ENCODE measurements at regions not wholly inside any gene's neighbourhood (a gene's known extent, or its start where the extent isn't known, plus 50 kb on each side); places are given as distances from the start of the nearest gene placed in this dataset.

- TF ChIP-seq ZNF431 (CRISPR knock-in tag; IDR thresholded peaks at IDR 0.05; ENCODE audit: borderline replicate concordance, low read depth), result no peak
- no peak for TF ChIP-seq ZNF101 (CRISPR knock-in tag; IDR thresholded peaks at IDR 0.05; ENCODE audit: borderline replicate concordance, low read depth)
- no peak for TF ChIP-seq PPARG (CRISPR knock-in tag; conservative IDR thresholded peaks at IDR 0.05)
- TF ChIP-seq ZNF773 (CRISPR knock-in tag; IDR thresholded peaks at IDR 0.05; ENCODE audit: borderline replicate concordance), result no peak
- no peak for TF ChIP-seq POGZ (CRISPR knock-in tag; IDR thresholded peaks at IDR 0.05)
- TF ChIP-seq MAFG (CRISPR knock-in tag; IDR thresholded peaks at IDR 0.05), result no peak
- TF ChIP-seq, protein P1, sequence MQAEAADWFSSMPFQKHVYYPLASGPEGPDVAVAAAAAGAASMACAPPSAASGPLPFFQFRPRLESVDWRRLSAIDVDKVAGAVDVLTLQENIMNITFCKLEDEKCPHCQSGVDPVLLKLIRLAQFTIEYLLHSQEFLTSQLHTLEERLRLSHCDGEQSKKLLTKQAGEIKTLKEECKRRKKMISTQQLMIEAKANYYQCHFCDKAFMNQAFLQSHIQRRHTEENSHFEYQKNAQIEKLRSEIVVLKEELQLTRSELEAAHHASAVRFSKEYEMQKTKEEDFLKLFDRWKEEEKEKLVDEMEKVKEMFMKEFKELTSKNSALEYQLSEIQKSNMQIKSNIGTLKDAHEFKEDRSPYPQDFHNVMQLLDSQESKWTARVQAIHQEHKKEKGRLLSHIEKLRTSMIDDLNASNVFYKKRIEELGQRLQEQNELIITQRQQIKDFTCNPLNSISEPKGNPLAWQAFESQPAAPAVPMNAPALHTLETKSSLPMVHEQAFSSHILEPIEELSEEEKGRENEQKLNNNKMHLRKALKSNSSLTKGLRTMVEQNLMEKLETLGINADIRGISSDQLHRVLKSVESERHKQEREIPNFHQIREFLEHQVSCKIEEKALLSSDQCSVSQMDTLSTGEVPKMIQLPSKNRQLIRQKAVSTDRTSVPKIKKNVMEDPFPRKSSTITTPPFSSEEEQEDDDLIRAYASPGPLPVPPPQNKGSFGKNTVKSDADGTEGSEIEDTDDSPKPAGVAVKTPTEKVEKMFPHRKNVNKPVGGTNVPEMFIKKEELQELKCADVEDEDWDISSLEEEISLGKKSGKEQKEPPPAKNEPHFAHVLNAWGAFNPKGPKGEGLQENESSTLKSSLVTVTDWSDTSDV (CRISPR knock-in tag; IDR thresholded peaks at IDR 0.05), result no peak
- TF ChIP-seq ZNF354B (CRISPR knock-in tag; IDR thresholded peaks at IDR 0.05), result no peak
These were observed 62.2 kb upstream of the RUNX3 start (continued) for GRCh38 chr1:24992124-24992760.

- no peaks in the 10 kb centered on the region for H3K9me3 ChIP-seq (ENCODE audit: low read length)
- intact Hi-C loops (cut with micrococcal nuclease; ENCODE audit: unreplicated experiment), result no loop called here
- POLR2A ChIA-PET, result no interaction called here
- no peaks in the 10 kb centered on the region for H3K79me2 ChIP-seq (ENCODE audit: insufficient read depth, low read length)
- no peaks in the 10 kb centered on the region for H3K4me1 ChIP-seq (ENCODE audit: insufficient read depth, low read length)
- no peak overlapping the region for H3K4me3 ChIP-seq (replicated peaks in 1 of 3; ENCODE audit: insufficient read depth in 1 of 3, low read depth in 2 of 3, low read length in 3 of 3)
- peaks cover 2 to 47% of the 10 kb centered on the region in 2 experiments; a peak in 3 of 5 replicates for H3K27me3 ChIP-seq (ENCODE audit: control insufficient read depth in 1 of 2, insufficient read depth in 2 of 2, low read length in 2 of 2)
- no peaks in the 10 kb centered on the region for H3K36me3 ChIP-seq (replicated peaks in 1 of 2; ENCODE audit: control insufficient read depth in 1 of 2, insufficient read depth in 2 of 2, low read length in 2 of 2)
- H4K20me1 ChIP-seq (ENCODE audit: insufficient read depth, low read length), result no peaks in the 10 kb centered on the region
- in situ Hi-C loops (cut with HindIII; ENCODE audit: extremely low pct_ligation_motif_present, low pct_unique_long_range_greater_than_20kb), result no loop called here
- no peak overlapping the region for H3K9ac ChIP-seq (ENCODE audit: insufficient read depth, low read depth, low read length)
- no peak overlapping the region for H2AFZ ChIP-seq (ENCODE audit: low read length)
- no peak overlapping the region for H3K27ac ChIP-seq (ENCODE audit: extremely low read length, insufficient read depth, low read length)
- BruUV-seq (replicated peaks), result no TSS peak
- ATAC-seq (no peak), DNase-seq (ENCODE audit: low spot score) (no peak), FAIRE-seq (no peak)
- WGBS (ENCODE audit: low lambda C conversion rate), result 41% methylated on average over 7 of the region's 7 CpGs
- H3K4me2 ChIP-seq (ENCODE audit: low read depth, low read length), result no peak overlapping the region
- CTCF ChIA-PET (ENCODE audit: low intra/inter-chr PET ratio, low total read pairs), result no interaction called here
- TF ChIP-seq PRMT3 (CRISPR knock-in tag; IDR thresholded peaks at IDR 0.05; ENCODE audit: borderline replicate concordance, low read depth) (no peak), MED13 (CRISPR knock-in tag; IDR thresholded peaks at IDR 0.05) (no peak), FOXA3 (CRISPR knock-in tag; IDR thresholded peaks at IDR 0.05) (no peak), PRDM4 (CRISPR knock-in tag; IDR thresholded peaks at IDR 0.05; ENCODE audit: borderline replicate concordance) (no peak), ARID2 (CRISPR knock-in tag; IDR thresholded peaks at IDR 0.05; ENCODE audit: borderline replicate concordance) (no peak), ZNF446 (CRISPR knock-in tag; IDR thresholded peaks at IDR 0.05) (no peak), HOXA3 (CRISPR knock-in tag; IDR thresholded peaks at IDR 0.05) (no peak), KMT2A (CRISPR knock-in tag; IDR thresholded peaks at IDR 0.05) (no peak), STAT6 (CRISPR knock-in tag; IDR thresholded peaks at IDR 0.05; ENCODE audit: borderline replicate concordance) (no peak)
These were observed 61.6 kb upstream of the RUNX3 start for GRCh38 chr1:24991697-24992096.

Measured in HepG2 (cell line).